ENCODE measurements at regions not wholly inside any gene's neighbourhood (a gene's known extent, or its start where the extent isn't known, plus 50 kb on each side); places are given as distances from the start of the nearest gene placed in this dataset.
"Not testable (repeated sequence)": the region's sequence is repeated elsewhere in the genome, so short reads cannot be mapped to it uniquely, and the experiment has no call there.

DNA sequence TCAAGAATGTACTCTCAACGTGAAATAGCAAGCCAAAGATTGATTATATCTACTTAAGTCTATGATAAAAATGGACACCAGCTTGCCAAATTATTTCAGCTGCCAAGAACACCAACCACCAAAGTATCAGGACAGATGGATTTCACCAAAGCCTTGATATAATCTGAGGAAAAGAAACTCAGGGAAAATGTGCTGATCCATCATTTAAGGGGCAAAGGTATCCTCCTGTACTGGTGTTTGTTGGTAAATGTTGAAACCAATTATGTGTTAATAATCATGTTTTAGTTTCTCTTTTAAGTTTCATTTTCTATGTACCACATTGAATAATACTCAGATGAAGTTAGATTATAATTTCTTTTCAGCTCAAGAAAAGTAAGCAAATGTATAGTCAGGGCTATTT is 1284.3 kb upstream of the TMEM132C start:
- H3K4me3 ChIP-seq, result no peak overlapping the region
- no peaks in the 10 kb centered on the region for H3K27me3 ChIP-seq (replicated peaks; ENCODE audit: insufficient read depth)
- WGBS, 2 experiments (ENCODE audit: low coverage in 1 of 2, low lambda C conversion rate in 2 of 2, missing lambda C conversion rate in 2 of 2), result 0 to 8% methylated on average over 1 of the region's 1 CpG
- H3K4me2 ChIP-seq (ENCODE audit: unreplicated experiment), result no peak overlapping the region
- no peaks in the 10 kb centered on the region for H3K9me3 ChIP-seq (ENCODE audit: low read depth)
- TF ChIP-seq EZH2phosphoT487 (IDR thresholded peaks at IDR 0.05; ENCODE audit: insufficient read depth, low read depth), result no peak
- TF ChIP-seq EZH2 (IDR thresholded peaks at IDR 0.05; ENCODE audit: insufficient read depth, poor library complexity, severe bottlenecking), result no peak
- in situ Hi-C loops (cut with MboI), result no loop called here
- no peaks in the 10 kb centered on the region for H4K20me1 ChIP-seq (ENCODE audit: insufficient read depth)
- no peak overlapping the region for H3K9ac ChIP-seq
- no peak for DNase-seq
- H3K4me1 ChIP-seq (ENCODE audit: insufficient read depth), result no peaks in the 10 kb centered on the region
- no peaks in the 10 kb centered on the region for H3K36me3 ChIP-seq (ENCODE audit: low read depth)
- H3F3A ChIP-seq (ENCODE audit: insufficient read depth), result no peaks in the 10 kb centered on the region
- no peaks in the 10 kb centered on the region for H3K9me2 ChIP-seq (ENCODE audit: insufficient read depth)
- H3K27ac ChIP-seq, result no peak overlapping the region
- no peak overlapping the region for H2AFZ ChIP-seq
- no peaks in the 10 kb centered on the region for H3K79me2 ChIP-seq (ENCODE audit: insufficient read depth)

DNA sequence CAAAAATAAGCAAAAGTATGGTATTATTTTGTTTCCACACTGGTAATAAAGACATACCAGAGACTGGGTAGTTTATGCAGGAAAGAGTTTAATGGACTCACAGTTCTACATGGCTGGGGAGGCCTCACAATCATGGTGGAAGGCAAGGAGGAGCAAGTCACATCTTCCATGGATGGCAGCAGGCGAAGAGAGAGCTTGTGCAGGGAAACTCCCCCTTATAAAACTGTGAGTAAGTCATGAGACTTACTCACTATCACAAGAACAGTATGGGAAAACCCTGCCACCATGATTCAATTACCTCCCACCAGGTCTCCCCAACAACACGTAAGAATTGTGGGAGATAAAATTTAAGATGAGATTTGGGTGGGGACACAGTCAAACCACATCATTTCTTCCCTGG is 1283.2 kb upstream of the TMEM132C start:
- H3K4me2 ChIP-seq (ENCODE audit: unreplicated experiment); H3F3A ChIP-seq (ENCODE audit: insufficient read depth); H3K4me3 ChIP-seq; H3K9me3 ChIP-seq (ENCODE audit: low read depth); H3K9me2 ChIP-seq (ENCODE audit: insufficient read depth); H2AFZ ChIP-seq; DNase-seq; H3K4me1 ChIP-seq (ENCODE audit: insufficient read depth); H3K9ac ChIP-seq; in situ Hi-C loops (cut with MboI); H3K27ac ChIP-seq; H4K20me1 ChIP-seq (ENCODE audit: insufficient read depth); H3K79me2 ChIP-seq (ENCODE audit: insufficient read depth); H3K27me3 ChIP-seq (replicated peaks; ENCODE audit: insufficient read depth); H3K36me3 ChIP-seq (ENCODE audit: low read depth): not testable (repeated sequence)
- 2 to 3% methylated on average over 2 of the region's 2 CpGs for WGBS, 2 experiments (ENCODE audit: low coverage in 1 of 2, low lambda C conversion rate in 2 of 2, missing lambda C conversion rate in 2 of 2)

GRCh38 chr12:126985663-126986062 is 1281.3 kb upstream of the TMEM132C start:
- H3F3A ChIP-seq (ENCODE audit: insufficient read depth); H2AFZ ChIP-seq; H3K4me3 ChIP-seq; H3K9me2 ChIP-seq (ENCODE audit: insufficient read depth); H3K79me2 ChIP-seq (ENCODE audit: insufficient read depth); H3K9me3 ChIP-seq (ENCODE audit: low read depth); DNase-seq; H3K4me2 ChIP-seq (ENCODE audit: unreplicated experiment); H4K20me1 ChIP-seq (ENCODE audit: insufficient read depth); H3K4me1 ChIP-seq (ENCODE audit: insufficient read depth); in situ Hi-C loops (cut with MboI); H3K9ac ChIP-seq; H3K27me3 ChIP-seq (replicated peaks; ENCODE audit: insufficient read depth); H3K36me3 ChIP-seq (ENCODE audit: low read depth); H3K27ac ChIP-seq: not testable (repeated sequence)

- H3K27ac ChIP-seq, result no peak overlapping the region
- H3K9ac ChIP-seq, result no peak overlapping the region
These were observed 1277.4 kb upstream of the TMEM132C start for GRCh38 chr12:126989532-126989931.

GRCh38 chr12:126993898-126994297 is 1273.1 kb upstream of the TMEM132C start:
- Histone ChIP-seq H3K79me2 (ENCODE audit: insufficient read depth) (no peaks in the 10 kb centered on the region), H3K27me3 (replicated peaks; ENCODE audit: insufficient read depth) (no peaks in the 10 kb centered on the region), H3K4me3 (no peak overlapping the region), H3K36me3 (ENCODE audit: low read depth) (no peaks in the 10 kb centered on the region), H3K9me3 (ENCODE audit: low read depth) (no peaks in the 10 kb centered on the region), H3K4me2 (ENCODE audit: unreplicated experiment) (no peak overlapping the region), H2AFZ (no peak overlapping the region), H4K20me1 (ENCODE audit: insufficient read depth) (no peaks in the 10 kb centered on the region), H3K27ac (no peak overlapping the region), H3K9me2 (ENCODE audit: insufficient read depth) (no peaks in the 10 kb centered on the region), H3K4me1 (ENCODE audit: insufficient read depth) (no peaks in the 10 kb centered on the region), H3K9ac (no peak overlapping the region), H3F3A (ENCODE audit: insufficient read depth) (no peaks in the 10 kb centered on the region)
- WGBS, 2 experiments (ENCODE audit: low coverage in 1 of 2, low lambda C conversion rate in 2 of 2, missing lambda C conversion rate in 2 of 2), result 55 to 57% methylated on average over 9 of the region's 9 CpGs
- no peak for DNase-seq
- TF ChIP-seq EZH2phosphoT487 (IDR thresholded peaks at IDR 0.05; ENCODE audit: insufficient read depth, low read depth) (no peak), EZH2 (IDR thresholded peaks at IDR 0.05; ENCODE audit: insufficient read depth, poor library complexity, severe bottlenecking) (no peak)
- in situ Hi-C loops (cut with MboI), result no loop called here

More at GRCh38 chr12:126989532-126989931, 1277.4 kb upstream of the TMEM132C start:
- Histone ChIP-seq H3K36me3 (ENCODE audit: low read depth) (no peaks in the 10 kb centered on the region), H2AFZ (no peak overlapping the region), H3K4me2 (ENCODE audit: unreplicated experiment) (no peak overlapping the region), H3K4me1 (ENCODE audit: insufficient read depth) (no peaks in the 10 kb centered on the region), H3K9me3 (ENCODE audit: low read depth) (no peaks in the 10 kb centered on the region), H3K79me2 (ENCODE audit: insufficient read depth) (no peaks in the 10 kb centered on the region), H3K4me3 (no peak overlapping the region), H3K27me3 (replicated peaks; ENCODE audit: insufficient read depth) (no peaks in the 10 kb centered on the region), H3K9me2 (ENCODE audit: insufficient read depth) (no peaks in the 10 kb centered on the region), H4K20me1 (ENCODE audit: insufficient read depth) (no peaks in the 10 kb centered on the region), H3F3A (ENCODE audit: insufficient read depth) (no peaks in the 10 kb centered on the region)
- no peak for DNase-seq
- in situ Hi-C loops (cut with MboI), result no loop called here
- TF ChIP-seq EZH2 (IDR thresholded peaks at IDR 0.05; ENCODE audit: insufficient read depth, poor library complexity, severe bottlenecking) (no peak), EZH2phosphoT487 (IDR thresholded peaks at IDR 0.05; ENCODE audit: insufficient read depth, low read depth) (no peak)
- 0 to 3% methylated on average over 2 of the region's 2 CpGs for WGBS, 2 experiments (ENCODE audit: low coverage in 1 of 2, low lambda C conversion rate in 2 of 2, missing lambda C conversion rate in 2 of 2)

Data from GM23248 (cell line).